ENCODE measurements at regions not wholly inside any gene's neighbourhood (a gene's known extent, or its start where the extent isn't known, plus 50 kb on each side); places are given as distances from the start of the nearest gene placed in this dataset.

GRCh38 chr5:122262103-122262502, 49.9 kb upstream of the SNCAIP start:
- no peak for DNase-seq
- no peaks in the 10 kb centered on the region for H3K36me3 ChIP-seq
- intact Hi-C loops (cut with DNase I; ENCODE audit: low total_unique reads): no loop called here
- H3K9me3 ChIP-seq: peaks cover 0 to 7% (median 1%) of the 10 kb centered on the region in 3 donors
- no peaks in the 10 kb centered on the region for H3K27me3 ChIP-seq
- peaks cover 0 to 9% (median 0%) of the 10 kb centered on the region in 4 donors for H3K4me1 ChIP-seq
- no peak overlapping the region for H3K4me3 ChIP-seq
- no peak overlapping the region for H3K27ac ChIP-seq
- no peak for TF ChIP-seq CTCF (IDR thresholded peaks at IDR 0.05)
